Lower leg skin (tissue), 4 donors: ENCODE measurements at regions not wholly inside any gene's neighbourhood (a gene's known extent, or its start where the extent isn't known, plus 50 kb on each side); places are given as distances from the start of the nearest gene placed in this dataset.

Experiments
- DNase-seq, 2 donors: peaks; one replicate each; pipeline ENCODE4 v3.0.0-alpha.2; 2019; ENCODE audit warnings: low spot score in 2 of 2
- H3K4me3 ChIP-seq: fragments of 200-600 bp; sonication (generic); 2 replicates; pipeline ENCODE4 v1.5.1; 2017; ENCODE audit warnings: mild to moderate bottlenecking, low read depth; ENCODE audit not compliant: poor library complexity, severe bottlenecking
- POLR2A ChIP-seq, 2 donors: fragments of 450-650 bp; IDR thresholded peaks; one replicate each; pipeline ENCODE4 v1.6.1; 2016 to 2017; ENCODE audit warnings: antibody characterized with exemption in 2 of 2, mild to moderate bottlenecking in 1 of 2, moderate library complexity in 1 of 2
- WGBS, 2 donors: methylation state at CpG; one replicate each; pipeline ENCODE4 v1.1.5; 2018; 5-methylcytosine and 5-hydroxymethylcytosine counted together
- intact Hi-C: fragments of 100-400 bp; cut with DNase I; formaldehyde crosslinking; loops from one replicate; pipeline ENCODE4 v1.15.0; 2023; ENCODE audit warnings: low total_unique reads
- TF ChIP-seq, protein P1 (sequence below), 3 donors: fragments of 450-650 bp; IDR thresholded peaks; one replicate each; pipeline ENCODE4 v1.5.1; 2016; ENCODE audit warnings: antibody characterized with exemption in 3 of 3, mild to moderate bottlenecking in 3 of 3, moderate library complexity in 2 of 3

DNA sequence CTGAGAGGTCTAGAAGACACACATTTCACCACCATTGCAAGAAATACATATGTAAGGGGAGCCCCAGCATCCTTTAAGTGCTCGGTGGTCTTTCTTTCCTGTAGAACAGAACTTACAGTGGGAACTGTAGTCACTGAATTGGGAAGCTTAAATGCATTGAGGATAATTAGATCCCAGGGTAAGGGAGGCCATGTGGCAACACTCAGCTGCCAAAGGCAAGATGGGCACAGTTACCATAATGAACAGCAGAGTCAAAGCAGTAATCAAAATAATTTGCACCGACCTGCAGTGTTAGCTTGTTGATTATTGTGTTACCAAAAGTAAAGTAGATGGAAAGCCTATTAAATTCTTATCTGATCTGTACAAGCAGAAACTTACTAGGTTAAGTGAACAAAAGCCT is 291.2 kb upstream of the PCDH20 start:
- WGBS, 2 donors, result 65 to 80% methylated on average over 2 of the region's 2 CpGs
- no peak for TF ChIP-seq POLR2A (IDR thresholded peaks at IDR 0.05)
- no peak overlapping the region for H3K4me3 ChIP-seq
- intact Hi-C loops, result no loop called here
- no peak for DNase-seq

GRCh38 chr13:61700620-61701019 is 285.0 kb upstream of the PCDH20 start:
- TF ChIP-seq, protein P1, sequence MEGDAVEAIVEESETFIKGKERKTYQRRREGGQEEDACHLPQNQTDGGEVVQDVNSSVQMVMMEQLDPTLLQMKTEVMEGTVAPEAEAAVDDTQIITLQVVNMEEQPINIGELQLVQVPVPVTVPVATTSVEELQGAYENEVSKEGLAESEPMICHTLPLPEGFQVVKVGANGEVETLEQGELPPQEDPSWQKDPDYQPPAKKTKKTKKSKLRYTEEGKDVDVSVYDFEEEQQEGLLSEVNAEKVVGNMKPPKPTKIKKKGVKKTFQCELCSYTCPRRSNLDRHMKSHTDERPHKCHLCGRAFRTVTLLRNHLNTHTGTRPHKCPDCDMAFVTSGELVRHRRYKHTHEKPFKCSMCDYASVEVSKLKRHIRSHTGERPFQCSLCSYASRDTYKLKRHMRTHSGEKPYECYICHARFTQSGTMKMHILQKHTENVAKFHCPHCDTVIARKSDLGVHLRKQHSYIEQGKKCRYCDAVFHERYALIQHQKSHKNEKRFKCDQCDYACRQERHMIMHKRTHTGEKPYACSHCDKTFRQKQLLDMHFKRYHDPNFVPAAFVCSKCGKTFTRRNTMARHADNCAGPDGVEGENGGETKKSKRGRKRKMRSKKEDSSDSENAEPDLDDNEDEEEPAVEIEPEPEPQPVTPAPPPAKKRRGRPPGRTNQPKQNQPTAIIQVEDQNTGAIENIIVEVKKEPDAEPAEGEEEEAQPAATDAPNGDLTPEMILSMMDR (IDR thresholded peaks at IDR 0.05), result no peak
- no peak overlapping the region for H3K4me3 ChIP-seq
- intact Hi-C loops, result no loop called here
- 63 to 74% methylated on average over 2 of the region's 2 CpGs for WGBS, 2 donors
- no peak for DNase-seq

GRCh38 chr13:61700181-61700580 is 284.5 kb upstream of the PCDH20 start:
- WGBS, 2 donors, result 68 to 72% methylated on average over 4 of the region's 4 CpGs

GRCh38 chr13:61696676-61697075 is 281.0 kb upstream of the PCDH20 start:
- 60 to 67% methylated on average over 5 of the region's 5 CpGs for WGBS, 2 donors
- TF ChIP-seq POLR2A (IDR thresholded peaks at IDR 0.05), result no peak
- TF ChIP-seq, protein P1 (IDR thresholded peaks at IDR 0.05), result no peak
- intact Hi-C loops, result no loop called here
- no peak for DNase-seq
- H3K4me3 ChIP-seq, result no peak overlapping the region

More at GRCh38 chr13:61700181-61700580, 284.5 kb upstream of the PCDH20 start:
- no peak overlapping the region for H3K4me3 ChIP-seq
- no peak for DNase-seq
- TF ChIP-seq, protein P1 (IDR thresholded peaks at IDR 0.05), result no peak
- TF ChIP-seq POLR2A (IDR thresholded peaks at IDR 0.05), result no peak
- intact Hi-C loops, result no loop called here

GRCh38 chr13:61695147-61695546 is 279.5 kb upstream of the PCDH20 start:
- intact Hi-C loops, result no loop called here
- TF ChIP-seq POLR2A (IDR thresholded peaks at IDR 0.05), result no peak
- TF ChIP-seq, protein P1 (IDR thresholded peaks at IDR 0.05), result no peak
- H3K4me3 ChIP-seq, result no peak overlapping the region
- 70 to 84% methylated on average over 2 of the region's 2 CpGs for WGBS, 2 donors
- no peak for DNase-seq

GRCh38 chr13:61692691-61693090 is 277.0 kb upstream of the PCDH20 start:
- intact Hi-C loops, result no loop called here
- no peak for DNase-seq
- TF ChIP-seq POLR2A (IDR thresholded peaks at IDR 0.05), result no peak
- TF ChIP-seq, protein P1 (IDR thresholded peaks at IDR 0.05), result no peak
- H3K4me3 ChIP-seq, result no peak overlapping the region
